ENCODE measurements at regions not wholly inside any gene's neighbourhood (a gene's known extent, or its start where the extent isn't known, plus 50 kb on each side); places are given as distances from the start of the nearest gene placed in this dataset.

GRCh38 chr5:91495699-91496098 is 112.6 kb upstream of the ARRDC3 start:
- TF ChIP-seq ETS1 (IDR thresholded peaks at IDR 0.05) (no peak), POLR2AphosphoS5 (IDR thresholded peaks at IDR 0.05; ENCODE audit: low read depth) (no peak), CTCF (conservative IDR thresholded peaks at IDR 0.05; ENCODE audit: low read depth in 2 of 2) (no peak), EZH2 (IDR thresholded peaks at IDR 0.05; ENCODE audit: low read depth, unreplicated experiment) (no peak)

All from GM23338 (cell line).